ENCODE measurements at regions not wholly inside any gene's neighbourhood (a gene's known extent, or its start where the extent isn't known, plus 50 kb on each side); places are given as distances from the start of the nearest gene placed in this dataset.

DNA sequence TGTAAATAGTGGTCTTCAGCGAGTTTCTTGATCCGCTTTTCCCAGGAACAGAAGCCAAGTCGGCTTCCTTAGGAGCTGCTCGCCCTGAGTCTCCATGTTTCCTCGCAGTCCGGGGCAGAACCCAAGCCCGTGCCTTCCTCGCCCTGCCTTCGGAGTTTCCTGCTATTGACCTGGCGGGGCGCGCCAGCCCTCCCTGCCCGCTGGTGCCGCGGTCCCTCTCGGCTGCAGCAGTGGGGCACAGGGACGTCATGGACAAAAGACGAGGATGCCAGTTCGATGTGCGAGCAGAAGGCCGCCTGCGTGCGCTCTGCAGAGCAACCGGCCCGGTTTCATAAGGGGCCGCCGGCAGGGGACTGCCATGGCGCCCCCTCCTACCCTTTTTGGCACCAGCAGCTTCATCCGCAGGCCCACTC, 156.6 kb downstream of the TM9SF2 start:
- TF ChIP-seq, protein P1, sequence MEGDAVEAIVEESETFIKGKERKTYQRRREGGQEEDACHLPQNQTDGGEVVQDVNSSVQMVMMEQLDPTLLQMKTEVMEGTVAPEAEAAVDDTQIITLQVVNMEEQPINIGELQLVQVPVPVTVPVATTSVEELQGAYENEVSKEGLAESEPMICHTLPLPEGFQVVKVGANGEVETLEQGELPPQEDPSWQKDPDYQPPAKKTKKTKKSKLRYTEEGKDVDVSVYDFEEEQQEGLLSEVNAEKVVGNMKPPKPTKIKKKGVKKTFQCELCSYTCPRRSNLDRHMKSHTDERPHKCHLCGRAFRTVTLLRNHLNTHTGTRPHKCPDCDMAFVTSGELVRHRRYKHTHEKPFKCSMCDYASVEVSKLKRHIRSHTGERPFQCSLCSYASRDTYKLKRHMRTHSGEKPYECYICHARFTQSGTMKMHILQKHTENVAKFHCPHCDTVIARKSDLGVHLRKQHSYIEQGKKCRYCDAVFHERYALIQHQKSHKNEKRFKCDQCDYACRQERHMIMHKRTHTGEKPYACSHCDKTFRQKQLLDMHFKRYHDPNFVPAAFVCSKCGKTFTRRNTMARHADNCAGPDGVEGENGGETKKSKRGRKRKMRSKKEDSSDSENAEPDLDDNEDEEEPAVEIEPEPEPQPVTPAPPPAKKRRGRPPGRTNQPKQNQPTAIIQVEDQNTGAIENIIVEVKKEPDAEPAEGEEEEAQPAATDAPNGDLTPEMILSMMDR (conservative IDR thresholded peaks at IDR 0.05; ENCODE audit: low read length): no peak
- TF ChIP-seq EZH2phosphoT487 (IDR thresholded peaks at IDR 0.05; ENCODE audit: borderline replicate concordance): no peak

All from Loucy (cell line).